ENCODE measurements at regions not wholly inside any gene's neighbourhood (a gene's known extent, or its start where the extent isn't known, plus 50 kb on each side); places are given as distances from the start of the nearest gene placed in this dataset.

GRCh38 chr2:106982350-106982749 is 96.4 kb upstream of the ST6GAL2 start:
- Histone ChIP-seq H4K20me1 (ENCODE audit: insufficient read depth, low read length) (no peaks in the 10 kb centered on the region), H3K36me3 (replicated peaks; ENCODE audit: low read depth, low read length) (no peaks in the 10 kb centered on the region), H3K79me2 (ENCODE audit: low read length) (no peaks in the 10 kb centered on the region), H3K27me3 (ENCODE audit: low read depth, low read length) (no peaks in the 10 kb centered on the region), H3K9ac (ENCODE audit: low read length) (no peak overlapping the region), H2AFZ (ENCODE audit: low read depth, low read length) (no peak overlapping the region), H3K4me1 (ENCODE audit: low read length) (no peaks in the 10 kb centered on the region), H3K4me2 (ENCODE audit: low read length) (no peak overlapping the region), H3K9me3 (ENCODE audit: insufficient read depth, low read length) (no peaks in the 10 kb centered on the region), H3K27ac (ENCODE audit: low read length) (no peak overlapping the region), H3K4me3 (ENCODE audit: low read length) (no peak overlapping the region)
- TF ChIP-seq EZH2phosphoT487 (IDR thresholded peaks at IDR 0.05; ENCODE audit: low read depth) (no peak), CTCF (IDR thresholded peaks at IDR 0.05; ENCODE audit: low read depth, low read length) (no peak)

GRCh38 chr2:106983305-106983704 is 97.3 kb upstream of the ST6GAL2 start:
- Histone ChIP-seq H4K20me1 (ENCODE audit: insufficient read depth, low read length) (no peaks in the 10 kb centered on the region), H2AFZ (ENCODE audit: low read depth, low read length) (no peak overlapping the region), H3K27ac (ENCODE audit: low read length) (no peak overlapping the region), H3K79me2 (ENCODE audit: low read length) (no peaks in the 10 kb centered on the region), H3K9ac (ENCODE audit: low read length) (no peak overlapping the region), H3K36me3 (replicated peaks; ENCODE audit: low read depth, low read length) (no peaks in the 10 kb centered on the region), H3K4me1 (ENCODE audit: low read length) (no peaks in the 10 kb centered on the region), H3K9me3 (ENCODE audit: insufficient read depth, low read length) (no peaks in the 10 kb centered on the region), H3K4me3 (ENCODE audit: low read length) (no peak overlapping the region), H3K4me2 (ENCODE audit: low read length) (no peak overlapping the region), H3K27me3 (ENCODE audit: low read depth, low read length) (no peaks in the 10 kb centered on the region)
- TF ChIP-seq CTCF (IDR thresholded peaks at IDR 0.05; ENCODE audit: low read depth, low read length) (no peak), EZH2phosphoT487 (IDR thresholded peaks at IDR 0.05; ENCODE audit: low read depth) (no peak)

- no peaks in the 10 kb centered on the region for H3K27me3 ChIP-seq (ENCODE audit: low read depth, low read length)
- H3K79me2 ChIP-seq (ENCODE audit: low read length) = no peaks in the 10 kb centered on the region
- TF ChIP-seq CTCF (IDR thresholded peaks at IDR 0.05; ENCODE audit: low read depth, low read length) (no peak), EZH2phosphoT487 (IDR thresholded peaks at IDR 0.05; ENCODE audit: low read depth) (no peak)
- no peak overlapping the region for H3K9ac ChIP-seq (ENCODE audit: low read length)
- no peak overlapping the region for H2AFZ ChIP-seq (ENCODE audit: low read depth, low read length)
- H3K4me1 ChIP-seq (ENCODE audit: low read length) = no peaks in the 10 kb centered on the region
- no peaks in the 10 kb centered on the region for H4K20me1 ChIP-seq (ENCODE audit: insufficient read depth, low read length)
- H3K36me3 ChIP-seq (replicated peaks; ENCODE audit: low read depth, low read length) = no peaks in the 10 kb centered on the region
- H3K4me3 ChIP-seq (ENCODE audit: low read length) = no peak overlapping the region
- H3K9me3 ChIP-seq (ENCODE audit: insufficient read depth, low read length) = no peaks in the 10 kb centered on the region
- H3K4me2 ChIP-seq (ENCODE audit: low read length) = no peak overlapping the region
- H3K27ac ChIP-seq (ENCODE audit: low read length) = no peak overlapping the region
These were observed 102.4 kb upstream of the ST6GAL2 start for GRCh38 chr2:106988361-106988760.

GRCh38 chr2:106990297-106990696 is 104.3 kb upstream of the ST6GAL2 start:
- Histone ChIP-seq H2AFZ (ENCODE audit: low read depth, low read length) (no peak overlapping the region), H3K9ac (ENCODE audit: low read length) (no peak overlapping the region), H3K27me3 (ENCODE audit: low read depth, low read length) (no peaks in the 10 kb centered on the region), H3K9me3 (ENCODE audit: insufficient read depth, low read length) (no peaks in the 10 kb centered on the region), H3K4me1 (ENCODE audit: low read length) (no peaks in the 10 kb centered on the region), H4K20me1 (ENCODE audit: insufficient read depth, low read length) (no peaks in the 10 kb centered on the region), H3K27ac (ENCODE audit: low read length) (no peak overlapping the region), H3K4me2 (ENCODE audit: low read length) (no peak overlapping the region), H3K4me3 (ENCODE audit: low read length) (no peak overlapping the region), H3K36me3 (replicated peaks; ENCODE audit: low read depth, low read length) (no peaks in the 10 kb centered on the region), H3K79me2 (ENCODE audit: low read length) (no peaks in the 10 kb centered on the region)
- no peak for TF ChIP-seq EZH2phosphoT487 (IDR thresholded peaks at IDR 0.05; ENCODE audit: low read depth)
- TF ChIP-seq CTCF (IDR thresholded peaks at IDR 0.05; ENCODE audit: low read depth, low read length) = no peak
